NCI-H187 (cell line): ENCODE measurements at regions not wholly inside any gene's neighbourhood (a gene's known extent, or its start where the extent isn't known, plus 50 kb on each side); places are given as distances from the start of the nearest gene placed in this dataset.
"Not testable (repeated sequence)": the region's sequence is repeated elsewhere in the genome, so short reads cannot be mapped to it uniquely, and the experiment has no call there.

Experiments
- DNase-seq, 2 experiments: peaks; one replicate each; lab custom pipeline; 2025; lab: John Stamatoyannopoulos, UW

DNA sequence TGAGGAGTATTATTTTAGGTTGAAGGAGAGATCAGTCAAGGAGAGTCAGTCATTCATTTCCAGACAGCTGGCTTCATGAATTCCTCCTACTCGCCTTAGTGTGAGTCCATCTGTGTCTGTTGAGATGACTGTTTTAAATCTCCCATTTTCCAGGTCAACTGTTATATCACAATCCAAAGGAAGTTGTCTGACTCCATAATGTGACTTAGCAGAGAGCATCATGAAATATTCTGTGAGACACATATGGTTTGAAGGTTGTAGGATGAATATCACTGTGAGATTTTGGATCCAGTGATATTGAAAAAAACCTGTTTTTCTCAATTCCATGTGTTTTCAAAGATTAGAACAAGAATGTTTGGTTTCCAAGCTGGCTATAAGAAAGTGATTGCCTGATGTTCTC is 530.2 kb upstream of the MAN1A1 start:
- DNase-seq = no peak

GRCh38 chr6:119874381-119874780 is 524.8 kb upstream of the MAN1A1 start:
- DNase-seq = no peak

DNA sequence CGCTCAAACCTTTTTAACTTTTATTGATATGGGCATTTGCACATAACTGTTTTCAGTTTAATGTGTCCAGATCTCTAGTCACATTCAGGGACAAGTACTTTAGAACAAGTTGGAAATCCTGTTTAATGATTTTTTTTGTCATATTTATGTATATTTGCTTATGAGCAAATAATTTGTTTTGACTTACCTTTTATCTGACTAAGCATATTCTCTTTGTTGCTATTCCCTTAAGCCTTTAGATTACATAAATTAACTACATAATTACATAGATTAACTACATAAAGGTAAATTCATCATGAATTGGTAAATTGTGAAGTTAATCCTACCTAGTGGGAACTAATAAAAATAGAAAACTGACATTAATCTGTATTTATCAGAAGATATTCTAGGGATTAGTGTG is 523.5 kb upstream of the MAN1A1 start:
- DNase-seq = no peak

- DNase-seq = no peak
Observed at GRCh38 chr6:119871520-119871919, 522.0 kb upstream of the MAN1A1 start.

- DNase-seq = no peak
Observed at GRCh38 chr6:119865466-119866350, 516.1 kb upstream of the MAN1A1 start.

- DNase-seq = no peak
Observed at GRCh38 chr6:119862719-119863118, 513.2 kb upstream of the MAN1A1 start.

- DNase-seq = no peak
Observed at GRCh38 chr6:119858901-119859300, 509.3 kb upstream of the MAN1A1 start.

DNA sequence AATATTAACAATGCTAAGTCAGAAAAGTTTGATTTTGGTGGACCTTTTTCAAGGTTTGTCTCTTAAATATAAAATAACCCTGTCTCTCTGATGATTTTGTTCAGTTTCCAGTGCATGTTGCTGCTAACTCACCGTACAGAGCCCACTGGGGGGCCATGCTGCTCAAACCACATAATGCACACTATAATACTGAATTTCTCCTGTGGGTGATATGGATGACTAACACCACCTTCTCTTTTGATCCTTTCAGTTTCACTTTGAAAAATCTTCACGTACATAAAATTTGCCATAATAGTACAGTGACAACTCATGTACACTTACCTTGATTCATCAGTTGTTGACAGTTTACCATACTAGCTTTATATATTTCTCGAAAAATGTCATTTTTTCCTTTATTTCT is 506.6 kb upstream of the MAN1A1 start:
- no peak for DNase-seq

DNA sequence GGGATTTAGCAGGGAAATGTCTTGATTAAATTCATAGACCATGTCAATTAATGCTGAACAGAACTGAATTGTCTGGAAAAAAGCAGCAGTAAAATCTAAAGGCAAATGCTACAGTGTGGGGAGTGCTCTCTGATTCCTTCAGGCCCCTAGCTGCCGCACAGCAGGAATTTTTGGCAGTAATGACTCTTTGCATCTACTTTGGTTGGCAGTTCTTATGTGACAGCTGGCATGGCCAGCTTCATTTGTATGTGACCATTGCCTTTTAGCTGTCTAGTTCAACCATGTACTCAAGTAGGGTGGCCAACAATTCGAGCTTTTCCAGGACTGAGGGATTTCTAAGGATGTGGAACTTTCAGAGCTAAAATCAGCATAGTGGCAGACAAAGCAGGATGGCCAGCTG is 499.1 kb upstream of the MAN1A1 start:
- DNase-seq = no peak

- no peak for DNase-seq
Observed at GRCh38 chr6:119845161-119845560, 495.6 kb upstream of the MAN1A1 start.

GRCh38 chr6:119844387-119844786 is 494.8 kb upstream of the MAN1A1 start:
- no peak for DNase-seq

DNA sequence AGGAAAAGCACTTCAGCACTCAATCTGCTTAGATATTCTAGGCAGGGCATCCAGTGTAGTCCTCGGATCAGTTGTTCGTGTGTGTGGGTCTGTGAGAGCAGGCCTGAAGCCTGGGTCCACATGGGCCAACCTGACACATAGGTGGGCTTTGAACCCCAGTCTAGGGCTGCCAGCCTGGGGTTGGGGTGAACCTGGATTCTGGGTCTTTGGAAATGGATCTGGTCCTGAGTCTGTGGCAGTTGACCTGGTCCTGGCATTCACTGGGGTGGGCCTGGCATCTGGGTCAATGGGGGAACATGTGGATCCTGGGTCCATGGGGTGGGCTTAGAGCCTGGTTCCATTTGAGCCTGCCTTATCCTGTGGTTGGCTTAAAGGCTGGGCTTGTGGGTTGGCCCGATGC is 492.6 kb upstream of the MAN1A1 start:
- DNase-seq = no peak

DNA sequence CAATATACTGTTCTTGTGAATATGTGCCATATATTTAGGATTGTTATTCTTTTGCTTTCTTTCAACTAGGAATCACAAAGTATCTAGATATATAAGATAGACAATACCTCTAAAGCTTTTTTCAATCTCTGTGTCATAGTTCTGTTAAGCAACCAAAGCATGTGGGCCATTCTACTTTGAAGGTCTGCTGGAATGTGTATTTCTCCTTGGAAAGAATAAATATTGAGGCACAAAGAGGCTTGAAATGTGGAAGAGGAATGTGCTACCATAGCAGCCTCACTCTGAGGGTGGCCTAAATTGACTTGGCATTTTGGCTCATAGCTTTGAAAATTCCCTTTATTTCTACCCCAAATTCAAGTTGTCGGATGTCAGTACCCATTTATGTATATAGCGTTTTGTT is 488.5 kb upstream of the MAN1A1 start:
- DNase-seq = no peak

GRCh38 chr6:119834418-119834817 is 484.9 kb upstream of the MAN1A1 start:
- no peak for DNase-seq

- DNase-seq = no peak
Observed at GRCh38 chr6:119832411-119832810, 482.9 kb upstream of the MAN1A1 start.

DNA sequence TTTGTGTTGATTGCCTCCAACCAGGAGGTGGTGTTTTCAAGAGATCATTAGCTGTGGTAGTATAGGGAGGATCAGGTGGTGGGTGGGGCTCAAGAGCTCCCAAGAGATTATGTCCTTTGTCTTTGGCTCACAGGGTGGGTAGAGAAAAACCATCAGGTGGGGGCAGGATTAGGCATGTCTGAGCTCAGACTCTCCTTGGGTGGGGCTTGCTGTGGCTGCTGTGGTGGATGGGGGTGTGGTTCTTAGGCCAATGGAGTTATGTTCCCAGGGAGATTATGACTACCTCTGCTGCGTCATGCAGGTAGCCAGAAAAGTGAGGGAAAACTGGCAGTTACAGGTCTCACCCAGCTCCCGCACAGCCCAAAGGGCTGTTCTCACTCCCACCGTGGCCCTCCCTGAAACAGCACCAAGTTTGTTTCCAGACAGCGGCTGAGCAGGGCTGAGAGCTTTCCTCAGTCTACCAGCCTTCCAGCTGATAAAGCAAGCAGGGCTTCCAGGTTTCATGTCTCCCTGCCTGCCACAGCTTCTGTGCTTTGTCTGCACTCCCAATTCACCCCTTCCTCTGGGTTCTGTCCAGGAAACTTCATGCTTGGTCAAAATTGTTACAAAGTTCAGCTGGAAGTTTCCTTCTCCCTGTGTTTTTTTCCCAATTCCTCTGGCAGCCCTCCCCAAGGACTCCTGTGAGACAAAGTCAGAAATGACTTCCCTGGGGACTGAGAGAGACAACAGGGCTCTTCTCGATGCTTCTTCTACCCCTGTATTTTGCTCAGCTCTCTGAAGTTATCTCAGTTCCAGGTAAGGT is 481.1 kb upstream of the MAN1A1 start:
- peak; percentile 35 to 73 for DNase-seq

GRCh38 chr6:119830069-119830468 is 480.5 kb upstream of the MAN1A1 start:
- DNase-seq = no peak

- DNase-seq = not testable (repeated sequence)
Observed at GRCh38 chr6:119829499-119829898, 479.9 kb upstream of the MAN1A1 start.

GRCh38 chr6:119829006-119829405 is 479.4 kb upstream of the MAN1A1 start:
- no peak for DNase-seq

DNA sequence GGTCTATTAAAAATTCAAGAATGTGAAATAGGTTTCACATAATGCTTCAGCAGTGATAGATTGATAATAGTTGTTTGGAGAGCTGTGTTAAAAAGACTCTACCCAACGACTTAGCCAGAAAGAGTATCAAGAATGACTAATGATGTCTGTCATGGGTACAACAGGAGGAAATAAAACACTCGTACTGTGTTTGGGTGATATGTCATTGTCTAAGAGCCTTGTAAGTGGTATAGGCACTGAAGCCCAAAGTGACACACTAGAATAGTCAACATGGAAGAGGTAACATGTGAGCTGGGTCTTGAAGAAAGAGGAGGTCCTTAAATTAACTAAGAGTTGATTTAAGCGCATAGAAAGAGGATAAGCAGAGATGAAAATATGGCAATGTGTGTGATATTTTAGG is 471.8 kb upstream of the MAN1A1 start:
- DNase-seq = no peak

DNA sequence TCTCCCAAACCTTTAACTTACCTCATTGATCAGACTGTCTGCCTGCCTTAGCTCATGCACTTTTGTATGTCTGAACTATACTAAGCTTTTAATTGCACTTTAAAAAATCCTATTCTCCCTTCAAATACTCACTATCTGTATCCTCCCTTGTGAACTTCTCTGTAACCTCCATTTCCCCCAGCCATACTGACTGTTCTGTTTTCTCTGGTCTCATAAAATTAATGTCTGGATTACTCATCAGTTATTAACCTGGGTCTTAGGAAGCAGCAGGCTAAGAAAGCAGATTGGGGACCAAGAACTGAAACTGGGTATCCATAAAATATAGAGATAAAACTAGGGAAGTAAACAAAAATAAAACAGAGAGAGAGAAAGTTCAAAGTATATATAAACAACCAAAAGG is 469.3 kb upstream of the MAN1A1 start:
- DNase-seq = no peak

DNA sequence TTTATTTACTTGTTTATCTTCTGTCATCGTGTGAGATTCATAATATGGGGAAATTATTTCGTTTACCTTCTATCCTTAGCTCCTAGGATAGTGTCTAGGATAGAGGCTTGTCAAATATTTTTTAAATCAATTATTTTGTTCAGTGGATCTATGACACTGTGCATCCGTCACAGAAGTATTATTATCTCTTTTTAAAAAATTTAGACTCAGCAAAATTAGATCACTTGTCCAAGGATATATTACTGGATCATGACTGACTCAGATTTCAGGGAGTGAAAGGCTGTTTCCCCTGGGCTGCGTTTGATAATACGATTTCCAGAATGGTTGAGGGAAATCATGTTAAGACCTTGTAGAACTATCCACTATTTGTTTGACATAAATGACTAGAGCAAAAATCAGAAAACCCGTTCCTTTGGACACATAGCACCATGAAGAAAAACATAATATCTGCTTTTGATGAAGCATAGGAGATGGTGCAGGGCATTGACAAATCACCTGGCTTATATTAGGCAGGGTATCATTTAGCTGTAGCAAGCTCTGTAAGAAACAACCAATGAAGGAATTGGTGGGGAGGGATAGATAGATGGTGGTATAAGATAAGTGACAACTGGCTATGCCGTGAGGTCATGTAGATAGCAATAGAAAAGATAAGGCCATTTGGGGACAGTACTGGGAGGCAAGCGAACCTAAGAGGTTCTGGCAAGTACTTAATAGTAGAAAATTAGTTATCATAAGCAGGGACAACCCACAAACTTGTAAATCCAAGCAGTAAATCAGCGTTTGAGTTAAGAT is 465.2 kb upstream of the MAN1A1 start:
- no peak for DNase-seq
